ENCODE measurements at regions not wholly inside any gene's neighbourhood (a gene's known extent, or its start where the extent isn't known, plus 50 kb on each side); places are given as distances from the start of the nearest gene placed in this dataset.
"Not testable (repeated sequence)": the region's sequence is repeated elsewhere in the genome, so short reads cannot be mapped to it uniquely, and the experiment has no call there.

- DNase-seq: no peak
Measured at GRCh38 chr5:125898851-125899405, 524.3 kb upstream of the GRAMD2B start.

- no peak for DNase-seq
Measured at GRCh38 chr5:125912028-125912427, 511.2 kb upstream of the GRAMD2B start.

GRCh38 chr5:125913200-125913599 lies 510.0 kb upstream of the GRAMD2B start:
- DNase-seq: no peak

DNA sequence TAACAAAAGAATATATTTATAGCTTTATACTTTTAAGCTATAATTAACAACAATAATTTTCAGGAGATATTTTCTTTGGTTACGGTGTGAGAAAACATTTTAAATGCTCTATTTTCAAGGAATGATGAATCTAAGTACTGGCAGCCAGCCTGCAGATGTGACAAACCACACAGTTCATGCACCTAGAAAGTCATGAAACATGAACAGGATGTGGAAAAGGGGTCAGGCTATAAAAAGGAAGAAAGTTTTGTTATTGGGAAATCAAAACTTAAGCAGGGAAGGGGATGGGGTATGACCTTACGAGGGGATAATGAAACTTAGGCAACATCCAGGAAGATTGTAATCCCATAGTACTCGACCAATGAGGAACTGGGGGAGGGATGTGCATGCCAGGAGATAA lies 508.7 kb upstream of the GRAMD2B start:
- no peak for DNase-seq

- not testable (repeated sequence) for DNase-seq
Measured at GRCh38 chr5:125923958-125924357, 499.3 kb upstream of the GRAMD2B start.

- DNase-seq: no peak
Measured at GRCh38 chr5:125926172-125926571, 497.0 kb upstream of the GRAMD2B start.

GRCh38 chr5:125928663-125929062 lies 494.5 kb upstream of the GRAMD2B start:
- DNase-seq: no peak

DNA sequence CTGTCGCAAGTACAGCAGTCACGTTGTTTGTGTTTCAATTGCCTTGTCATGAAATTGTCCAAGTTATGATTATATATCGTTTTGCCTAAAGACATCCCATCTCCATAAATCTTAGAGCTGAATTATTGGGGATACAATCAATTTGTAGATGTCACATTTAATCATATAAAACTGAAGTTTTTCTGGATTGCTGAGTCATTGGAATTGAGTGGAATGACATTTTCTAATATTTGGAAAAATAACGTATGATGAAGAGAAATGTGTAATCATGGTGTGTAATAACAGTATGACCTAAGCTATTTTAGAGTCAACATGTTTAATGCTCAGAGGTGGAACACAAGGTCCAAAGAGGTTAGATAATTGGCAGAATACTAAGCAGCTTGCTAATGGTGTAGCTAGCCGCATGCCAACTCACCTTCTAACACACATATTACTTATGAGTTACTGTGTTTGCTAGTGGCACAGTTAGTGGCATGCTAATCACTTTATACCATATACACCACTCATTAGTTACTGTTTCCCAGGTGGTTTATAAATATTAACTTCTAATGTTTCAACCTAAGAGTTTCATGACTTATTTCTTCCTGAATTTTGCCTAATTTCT lies 473.1 kb upstream of the GRAMD2B start:
- no peak for DNase-seq

- DNase-seq: no peak
Measured at GRCh38 chr5:125961150-125961549, 462.1 kb upstream of the GRAMD2B start.

DNA sequence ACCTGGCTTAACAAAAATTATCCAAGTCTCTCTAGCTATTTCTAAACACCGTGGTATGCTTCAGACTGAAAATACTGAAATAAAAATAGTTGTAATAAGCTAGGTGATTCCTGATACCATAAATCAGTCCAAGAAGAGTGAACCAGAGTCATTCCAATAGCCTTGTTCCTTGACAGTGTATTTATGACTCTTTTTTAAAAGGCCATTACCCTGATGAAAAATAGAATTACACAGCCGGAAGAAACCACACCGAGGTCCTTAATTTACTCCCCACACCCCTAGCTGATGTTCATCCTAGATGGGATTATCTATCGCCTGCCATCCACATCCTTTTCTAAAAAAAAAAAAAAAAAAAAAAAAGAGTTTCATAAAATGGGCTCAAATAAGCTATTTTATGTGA lies 457.6 kb upstream of the GRAMD2B start:
- DNase-seq: no peak

- DNase-seq: no peak
Measured at GRCh38 chr5:125967576-125967975, 455.6 kb upstream of the GRAMD2B start.

DNA sequence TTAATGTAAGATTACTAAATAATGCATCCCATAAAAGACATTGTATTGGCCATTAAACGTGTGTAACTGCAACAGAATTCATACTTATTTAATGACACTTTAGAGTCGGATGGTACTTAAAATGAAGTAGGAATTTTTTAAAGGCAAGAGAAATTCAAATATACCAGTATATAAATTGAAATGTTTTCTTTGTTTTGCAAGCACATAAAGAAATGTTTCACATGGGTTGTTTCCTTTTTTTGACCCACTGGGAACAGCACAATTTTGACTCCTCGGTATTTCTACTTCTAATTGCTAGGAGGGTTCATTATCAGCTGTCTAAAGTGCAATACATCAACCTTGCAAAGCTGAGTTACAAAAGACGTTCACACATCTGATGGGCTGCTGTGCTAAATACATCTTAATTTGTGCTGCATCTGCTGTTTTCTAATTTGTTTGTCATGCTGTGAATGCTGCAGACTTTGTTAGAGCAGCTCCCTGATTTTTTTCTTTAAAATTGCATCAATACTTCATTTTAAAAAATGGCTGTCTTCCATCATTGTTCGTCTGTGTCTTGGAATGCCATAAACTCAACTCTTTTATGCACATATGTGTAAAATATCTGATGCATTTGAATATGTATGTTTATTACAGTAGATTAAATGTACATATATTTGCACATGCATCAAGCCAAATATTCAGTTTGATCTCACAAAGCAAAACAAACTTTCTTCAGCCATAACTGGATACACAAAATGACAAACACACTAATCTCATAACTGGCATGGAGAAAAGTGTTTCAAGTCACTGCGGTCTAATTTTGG lies 454.0 kb upstream of the GRAMD2B start:
- no peak for DNase-seq

GRCh38 chr5:125969814-125970171 lies 453.4 kb upstream of the GRAMD2B start:
- DNase-seq: no peak

DNA sequence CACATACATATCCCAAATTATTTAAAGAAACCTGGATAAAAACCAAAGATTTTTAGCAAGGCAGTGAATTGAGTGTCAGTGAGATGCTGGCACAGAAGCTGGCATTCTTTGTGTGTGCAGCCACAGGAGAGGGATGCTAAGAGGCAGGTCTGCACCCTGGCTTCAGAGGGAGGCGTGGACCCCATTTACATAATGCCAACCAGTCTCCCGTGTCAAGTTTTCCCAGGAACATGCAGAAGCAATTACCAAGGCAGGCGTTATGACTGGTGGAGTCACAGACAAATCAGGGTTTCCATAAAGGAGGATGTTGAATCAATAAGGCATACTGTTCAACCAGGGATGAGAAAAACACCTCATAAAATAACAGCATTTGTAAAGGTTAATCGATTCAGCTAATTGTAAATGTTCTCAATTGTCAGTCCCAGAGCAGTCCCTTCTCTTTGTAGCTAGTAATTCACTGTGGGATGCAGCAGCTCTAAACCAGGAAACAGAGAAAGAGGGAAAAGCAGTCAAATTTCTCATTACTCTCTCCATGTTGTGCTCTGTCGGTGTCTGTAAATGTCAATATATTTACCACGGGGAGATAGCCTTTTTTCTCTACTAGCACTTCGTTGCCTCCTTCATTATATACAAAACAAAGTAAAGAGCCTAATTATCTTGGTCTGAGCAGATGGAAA lies 452.4 kb upstream of the GRAMD2B start:
- no peak for DNase-seq

- DNase-seq: no peak
Measured at GRCh38 chr5:125972706-125973105, 450.5 kb upstream of the GRAMD2B start.

GRCh38 chr5:125974679-125975078 lies 448.5 kb upstream of the GRAMD2B start:
- no peak for DNase-seq

- no peak for DNase-seq
Measured at GRCh38 chr5:125976421-125977000, 446.7 kb upstream of the GRAMD2B start.

GRCh38 chr5:125978015-125978414 lies 445.2 kb upstream of the GRAMD2B start:
- DNase-seq: no peak

GRCh38 chr5:125979636-125980035 lies 443.6 kb upstream of the GRAMD2B start:
- DNase-seq: no peak

DNA sequence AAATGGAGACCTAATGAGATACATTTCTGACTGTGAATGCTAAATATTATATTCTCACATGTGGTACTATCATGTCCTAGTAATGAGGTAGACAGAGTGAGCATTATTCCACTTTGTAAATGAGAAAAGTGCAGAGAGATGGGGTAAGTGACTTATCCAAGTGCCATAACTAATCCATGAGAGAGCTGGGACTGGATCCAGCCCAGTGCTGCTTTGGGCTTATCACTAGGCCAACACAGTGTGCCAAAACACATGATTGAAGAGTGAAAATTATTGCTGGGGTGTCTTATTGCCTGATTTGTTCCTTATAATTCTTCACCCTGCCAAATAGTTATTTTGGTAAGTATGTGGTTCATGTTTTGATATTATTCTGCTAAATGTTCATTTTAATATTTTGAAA lies 442.2 kb upstream of the GRAMD2B start:
- no peak for DNase-seq

- no peak for DNase-seq
Measured at GRCh38 chr5:125987677-125988255, 435.4 kb upstream of the GRAMD2B start.

- no peak for DNase-seq
Measured at GRCh38 chr5:125992050-125992449, 431.2 kb upstream of the GRAMD2B start.
